ENCODE measurements at regions not wholly inside any gene's neighbourhood (a gene's known extent, or its start where the extent isn't known, plus 50 kb on each side); places are given as distances from the start of the nearest gene placed in this dataset.

GRCh38 chr10:108779501-108779900, 1143.8 kb downstream of the XPNPEP1 start:
- H3K79me2 ChIP-seq (ENCODE audit: insufficient read depth, low read depth) = no peaks in the 10 kb centered on the region
- H3K9ac ChIP-seq = no peak overlapping the region
- H3K36me3 ChIP-seq (ENCODE audit: insufficient read depth) = no peaks in the 10 kb centered on the region
- H3K27me3 ChIP-seq (ENCODE audit: insufficient read depth, low read depth) = no peaks in the 10 kb centered on the region
- H3K4me2 ChIP-seq = no peak overlapping the region
- no peaks in the 10 kb centered on the region for H3K4me1 ChIP-seq (ENCODE audit: low read depth, poor library complexity, severe bottlenecking)
- H2AFZ ChIP-seq (ENCODE audit: low read depth) = no peak overlapping the region
- no peak overlapping the region for H3K27ac ChIP-seq
- H4K20me1 ChIP-seq (ENCODE audit: insufficient read depth) = no peaks in the 10 kb centered on the region
- TF ChIP-seq, protein P1, sequence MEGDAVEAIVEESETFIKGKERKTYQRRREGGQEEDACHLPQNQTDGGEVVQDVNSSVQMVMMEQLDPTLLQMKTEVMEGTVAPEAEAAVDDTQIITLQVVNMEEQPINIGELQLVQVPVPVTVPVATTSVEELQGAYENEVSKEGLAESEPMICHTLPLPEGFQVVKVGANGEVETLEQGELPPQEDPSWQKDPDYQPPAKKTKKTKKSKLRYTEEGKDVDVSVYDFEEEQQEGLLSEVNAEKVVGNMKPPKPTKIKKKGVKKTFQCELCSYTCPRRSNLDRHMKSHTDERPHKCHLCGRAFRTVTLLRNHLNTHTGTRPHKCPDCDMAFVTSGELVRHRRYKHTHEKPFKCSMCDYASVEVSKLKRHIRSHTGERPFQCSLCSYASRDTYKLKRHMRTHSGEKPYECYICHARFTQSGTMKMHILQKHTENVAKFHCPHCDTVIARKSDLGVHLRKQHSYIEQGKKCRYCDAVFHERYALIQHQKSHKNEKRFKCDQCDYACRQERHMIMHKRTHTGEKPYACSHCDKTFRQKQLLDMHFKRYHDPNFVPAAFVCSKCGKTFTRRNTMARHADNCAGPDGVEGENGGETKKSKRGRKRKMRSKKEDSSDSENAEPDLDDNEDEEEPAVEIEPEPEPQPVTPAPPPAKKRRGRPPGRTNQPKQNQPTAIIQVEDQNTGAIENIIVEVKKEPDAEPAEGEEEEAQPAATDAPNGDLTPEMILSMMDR (conservative IDR thresholded peaks at IDR 0.05; ENCODE audit: low read depth, low read length) = no peak
- H3K4me3 ChIP-seq (IDR thresholded peaks at IDR 0.05; ENCODE audit: insufficient read depth, low read depth, low read length) = no peak overlapping the region

DNA sequence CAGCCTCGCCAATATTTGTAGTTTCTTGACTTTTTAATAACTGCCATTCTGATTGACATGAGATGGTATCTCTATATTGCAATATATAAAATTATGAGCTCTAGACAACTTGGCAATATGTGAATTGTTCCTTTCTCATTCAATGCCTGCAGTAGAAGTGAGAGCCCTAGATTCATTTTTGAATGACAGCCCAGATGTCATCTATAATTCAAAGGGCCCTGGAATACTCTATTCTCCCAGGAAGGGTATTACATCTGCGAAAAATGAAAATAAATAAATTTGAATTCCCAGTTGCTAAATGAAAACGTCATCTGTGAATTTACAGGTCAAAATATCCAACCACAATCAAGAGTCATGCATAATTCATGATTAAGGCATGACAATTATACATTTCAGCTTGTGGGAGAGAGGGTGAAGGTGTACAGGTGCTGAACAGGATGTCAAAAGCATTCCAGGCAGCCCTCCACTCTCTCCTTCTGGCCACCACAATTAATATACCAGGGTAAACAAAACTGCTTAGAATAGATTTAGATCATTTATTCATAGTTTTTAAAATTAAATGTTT, 1147.3 kb downstream of the XPNPEP1 start:
- no peaks in the 10 kb centered on the region for H3K4me1 ChIP-seq (ENCODE audit: low read depth, poor library complexity, severe bottlenecking)
- H3K27me3 ChIP-seq (ENCODE audit: insufficient read depth, low read depth) = no peaks in the 10 kb centered on the region
- no peak overlapping the region for H3K27ac ChIP-seq
- no peaks in the 10 kb centered on the region for H4K20me1 ChIP-seq (ENCODE audit: insufficient read depth)
- H3K4me2 ChIP-seq = no peak overlapping the region
- no peak overlapping the region for H3K4me3 ChIP-seq (IDR thresholded peaks at IDR 0.05; ENCODE audit: insufficient read depth, low read depth, low read length)
- no peak overlapping the region for H3K9ac ChIP-seq
- no peaks in the 10 kb centered on the region for H3K36me3 ChIP-seq (ENCODE audit: insufficient read depth)
- TF ChIP-seq, protein P1 (conservative IDR thresholded peaks at IDR 0.05; ENCODE audit: low read depth, low read length) = no peak
- no peaks in the 10 kb centered on the region for H3K79me2 ChIP-seq (ENCODE audit: insufficient read depth, low read depth)
- no peak overlapping the region for H2AFZ ChIP-seq (ENCODE audit: low read depth)

- Histone ChIP-seq H3K9ac (no peak overlapping the region), H2AFZ (ENCODE audit: low read depth) (no peak overlapping the region), H3K4me2 (no peak overlapping the region), H3K4me1 (ENCODE audit: low read depth, poor library complexity, severe bottlenecking) (no peaks in the 10 kb centered on the region), H4K20me1 (ENCODE audit: insufficient read depth) (no peaks in the 10 kb centered on the region), H3K36me3 (ENCODE audit: insufficient read depth) (no peaks in the 10 kb centered on the region), H3K4me3 (IDR thresholded peaks at IDR 0.05; ENCODE audit: insufficient read depth, low read depth, low read length) (no peak overlapping the region), H3K79me2 (ENCODE audit: insufficient read depth, low read depth) (no peaks in the 10 kb centered on the region), H3K27ac (no peak overlapping the region), H3K27me3 (ENCODE audit: insufficient read depth, low read depth) (no peaks in the 10 kb centered on the region)
- TF ChIP-seq, protein P1 (conservative IDR thresholded peaks at IDR 0.05; ENCODE audit: low read depth, low read length) = no peak
Observed at GRCh38 chr10:108771106-108771505, 1152.2 kb downstream of the XPNPEP1 start.

GRCh38 chr10:108765794-108766193, 1157.5 kb downstream of the XPNPEP1 start:
- no peak overlapping the region for H3K27ac ChIP-seq
- no peaks in the 10 kb centered on the region for H3K36me3 ChIP-seq (ENCODE audit: insufficient read depth)
- TF ChIP-seq, protein P1 (conservative IDR thresholded peaks at IDR 0.05; ENCODE audit: low read depth, low read length) = no peak
- no peak overlapping the region for H3K9ac ChIP-seq
- H2AFZ ChIP-seq (ENCODE audit: low read depth) = no peak overlapping the region
- H3K27me3 ChIP-seq (ENCODE audit: insufficient read depth, low read depth) = no peaks in the 10 kb centered on the region
- no peak overlapping the region for H3K4me3 ChIP-seq (IDR thresholded peaks at IDR 0.05; ENCODE audit: insufficient read depth, low read depth, low read length)
- H4K20me1 ChIP-seq (ENCODE audit: insufficient read depth) = no peaks in the 10 kb centered on the region
- H3K79me2 ChIP-seq (ENCODE audit: insufficient read depth, low read depth) = no peaks in the 10 kb centered on the region
- no peak overlapping the region for H3K4me2 ChIP-seq
- no peaks in the 10 kb centered on the region for H3K4me1 ChIP-seq (ENCODE audit: low read depth, poor library complexity, severe bottlenecking)

Measured in KMS-11 (cell line).